Bronchial epithelial cell (primary cell): ENCODE measurements at regions not wholly inside any gene's neighbourhood (a gene's known extent, or its start where the extent isn't known, plus 50 kb on each side); places are given as distances from the start of the nearest gene placed in this dataset.

Experiments
- DNase-seq: peaks from one replicate; pipeline ENCODE4 v3.0.0-alpha.2; 2010; ENCODE audit warnings: low read depth
- FAIRE-seq: peaks from 2 replicates; lab custom pipeline; 2011; peaks lifted over from hg19 to GRCh38; lab: Jason Lieb, UNC
- H3K27me3 ChIP-seq: 2 replicates; pipeline ENCODE4 v1.5.1; 2011; ENCODE audit warnings: low read length; ENCODE audit not compliant: control insufficient read depth, insufficient read depth
- H3K36me3 ChIP-seq: 2 replicates; pipeline ENCODE4 v1.5.1; 2011; ENCODE audit warnings: low read length; ENCODE audit not compliant: control insufficient read depth, insufficient read depth
- H3K4me3 ChIP-seq: 2 replicates; pipeline ENCODE4 v1.5.1; 2011; ENCODE audit warnings: mild to moderate bottlenecking, low read depth, low read length, control low read depth
- TF ChIP-seq, protein P1 (sequence below): IDR thresholded peaks from 2 replicates; pipeline ENCODE4 v1.5.1; 2011; ENCODE audit warnings: mild to moderate bottlenecking, moderate library complexity, low read length, control low read depth, inconsistent platforms; ENCODE audit not compliant: insufficient read depth, severe bottlenecking

DNA sequence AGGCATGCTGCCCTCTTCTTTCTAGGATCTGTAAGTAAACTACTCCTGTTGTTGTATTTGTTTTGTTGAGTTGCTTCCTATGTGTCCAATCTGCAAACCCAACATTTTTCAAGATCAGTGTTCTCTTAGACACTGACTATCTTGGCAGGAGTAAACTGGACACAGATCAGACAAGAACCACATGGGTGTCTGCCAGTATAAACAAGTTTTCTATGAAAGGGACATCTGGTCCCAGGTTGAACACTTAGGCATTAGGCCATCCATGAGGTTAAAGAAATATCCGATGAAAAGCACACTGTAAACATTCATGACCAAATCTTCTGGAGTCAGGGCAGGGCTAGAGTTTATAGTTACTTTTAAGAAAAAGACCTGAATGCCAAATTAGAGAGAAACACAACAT is 441.8 kb downstream of the NYAP2 start:
- Histone ChIP-seq H3K36me3 (no peaks in the 10 kb centered on the region), H3K27me3 (no peaks in the 10 kb centered on the region), H3K4me3 (no peak overlapping the region)
- TF ChIP-seq, protein P1, sequence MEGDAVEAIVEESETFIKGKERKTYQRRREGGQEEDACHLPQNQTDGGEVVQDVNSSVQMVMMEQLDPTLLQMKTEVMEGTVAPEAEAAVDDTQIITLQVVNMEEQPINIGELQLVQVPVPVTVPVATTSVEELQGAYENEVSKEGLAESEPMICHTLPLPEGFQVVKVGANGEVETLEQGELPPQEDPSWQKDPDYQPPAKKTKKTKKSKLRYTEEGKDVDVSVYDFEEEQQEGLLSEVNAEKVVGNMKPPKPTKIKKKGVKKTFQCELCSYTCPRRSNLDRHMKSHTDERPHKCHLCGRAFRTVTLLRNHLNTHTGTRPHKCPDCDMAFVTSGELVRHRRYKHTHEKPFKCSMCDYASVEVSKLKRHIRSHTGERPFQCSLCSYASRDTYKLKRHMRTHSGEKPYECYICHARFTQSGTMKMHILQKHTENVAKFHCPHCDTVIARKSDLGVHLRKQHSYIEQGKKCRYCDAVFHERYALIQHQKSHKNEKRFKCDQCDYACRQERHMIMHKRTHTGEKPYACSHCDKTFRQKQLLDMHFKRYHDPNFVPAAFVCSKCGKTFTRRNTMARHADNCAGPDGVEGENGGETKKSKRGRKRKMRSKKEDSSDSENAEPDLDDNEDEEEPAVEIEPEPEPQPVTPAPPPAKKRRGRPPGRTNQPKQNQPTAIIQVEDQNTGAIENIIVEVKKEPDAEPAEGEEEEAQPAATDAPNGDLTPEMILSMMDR, result no peak
- no peak for DNase-seq
- FAIRE-seq, result no peak

GRCh38 chr2:225837328-225837727 is 437.8 kb downstream of the NYAP2 start:
- TF ChIP-seq, protein P1, result no peak
- no peak overlapping the region for H3K4me3 ChIP-seq
- DNase-seq, result no peak
- H3K36me3 ChIP-seq, result no peaks in the 10 kb centered on the region
- no peaks in the 10 kb centered on the region for H3K27me3 ChIP-seq
- FAIRE-seq, result no peak

- TF ChIP-seq, protein P1, result no peak
- DNase-seq (no peak), FAIRE-seq (no peak)
- no peaks in the 10 kb centered on the region for H3K27me3 ChIP-seq
- H3K4me3 ChIP-seq, result no peak overlapping the region
- H3K36me3 ChIP-seq, result no peaks in the 10 kb centered on the region
Observed at GRCh38 chr2:225824748-225825449, 425.4 kb downstream of the NYAP2 start.

DNA sequence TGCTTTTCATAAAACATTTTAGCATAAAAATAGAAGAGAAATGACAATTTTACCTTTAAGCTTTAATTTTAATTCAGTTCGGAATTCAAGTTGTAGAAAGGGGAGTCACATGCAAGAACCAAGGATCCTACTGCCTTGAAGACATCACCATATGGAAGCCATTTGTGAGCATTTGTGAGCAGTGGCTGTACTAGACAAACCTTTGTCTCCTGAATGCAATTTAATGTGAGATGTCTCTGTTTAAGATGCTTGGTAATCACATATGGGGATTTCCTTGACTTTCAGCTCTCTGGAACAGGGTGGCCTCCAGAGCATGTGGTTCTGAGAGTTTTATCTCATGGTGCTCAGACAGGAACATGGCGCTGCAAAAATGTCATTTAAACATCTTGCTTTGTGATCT is 421.8 kb downstream of the NYAP2 start:
- H3K27me3 ChIP-seq, result no peaks in the 10 kb centered on the region
- no peak for FAIRE-seq
- no peak overlapping the region for H3K4me3 ChIP-seq
- TF ChIP-seq, protein P1, result no peak
- no peak for DNase-seq
- H3K36me3 ChIP-seq, result no peaks in the 10 kb centered on the region

GRCh38 chr2:225820826-225821225 is 421.3 kb downstream of the NYAP2 start:
- TF ChIP-seq, protein P1, result no peak
- Histone ChIP-seq H3K36me3 (no peaks in the 10 kb centered on the region), H3K27me3 (no peaks in the 10 kb centered on the region), H3K4me3 (no peak overlapping the region)
- FAIRE-seq, result no peak
- no peak for DNase-seq

DNA sequence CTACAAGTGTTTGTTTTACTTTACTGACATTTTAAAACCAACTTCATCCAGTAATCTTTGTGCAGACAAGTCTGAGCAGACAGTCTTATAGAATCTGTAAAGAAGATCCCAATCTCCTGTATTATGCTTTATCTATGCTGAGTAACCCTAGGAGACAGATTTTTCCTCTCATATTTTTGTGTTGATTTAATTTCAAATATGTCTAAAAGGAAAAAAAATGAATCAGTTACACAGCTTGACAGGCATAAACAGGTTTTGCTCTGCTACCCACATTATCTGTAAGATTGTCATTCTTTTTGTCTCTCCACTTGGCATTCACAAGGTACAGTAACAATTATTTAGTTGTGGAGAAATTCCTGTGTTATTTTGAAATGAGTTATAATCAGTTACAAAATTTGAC is 415.0 kb downstream of the NYAP2 start:
- H3K36me3 ChIP-seq, result no peaks in the 10 kb centered on the region
- H3K27me3 ChIP-seq, result no peaks in the 10 kb centered on the region
- peak; percentile 39 for DNase-seq
- no peak for FAIRE-seq
- TF ChIP-seq, protein P1, result no peak
- no peak overlapping the region for H3K4me3 ChIP-seq
